NB4 (cell line): ENCODE measurements at regions not wholly inside any gene's neighbourhood (a gene's known extent, or its start where the extent isn't known, plus 50 kb on each side); places are given as distances from the start of the nearest gene placed in this dataset.

Source experiments
- CTCF ChIP-seq: IDR thresholded peaks from one replicate; pipeline ENCODE4 v1.5.1; 2012; ENCODE audit warnings: low read depth, low read length
- MAX ChIP-seq: IDR thresholded peaks from 2 replicates; pipeline ENCODE4 v1.6.1; 2011; ENCODE audit warnings: low read depth, low read length
- POLR2A ChIP-seq: IDR thresholded peaks from 2 replicates; pipeline ENCODE4 v1.6.1; 2011; ENCODE audit warnings: mild to moderate bottlenecking; ENCODE audit not compliant: insufficient read length; ENCODE audit errors: extremely low read depth

- TF ChIP-seq CTCF (no peak), POLR2A (no peak), MAX (no peak)
Observed at GRCh38 chr12:38151991-38152700, 164.4 kb upstream of the ALG10B start.
